VCaP (cell line): ENCODE measurements at regions not wholly inside any gene's neighbourhood (a gene's known extent, or its start where the extent isn't known, plus 50 kb on each side); places are given as distances from the start of the nearest gene placed in this dataset.
"Not testable (repeated sequence)": the region's sequence is repeated elsewhere in the genome, so short reads cannot be mapped to it uniquely, and the experiment has no call there.

Experiments used
- H3K27ac ChIP-seq: fragments of 450-650 bp; 2 replicates; pipeline ENCODE4 v1.5.1; 2017
- CTCF ChIP-seq: fragments of 450-650 bp; conservative IDR thresholded peaks from 2 replicates; pipeline ENCODE4 v1.5.1; 2017; ENCODE audit warnings: mild to moderate bottlenecking, moderate library complexity

GRCh38 chr7:94313926-94314325 lies 80.8 kb upstream of the COL1A2 start:
- no peak for TF ChIP-seq CTCF
- no peak overlapping the region for H3K27ac ChIP-seq

GRCh38 chr7:94314413-94315410 lies 80.0 kb upstream of the COL1A2 start:
- no peak for TF ChIP-seq CTCF
- H3K27ac ChIP-seq, result no peak overlapping the region

DNA sequence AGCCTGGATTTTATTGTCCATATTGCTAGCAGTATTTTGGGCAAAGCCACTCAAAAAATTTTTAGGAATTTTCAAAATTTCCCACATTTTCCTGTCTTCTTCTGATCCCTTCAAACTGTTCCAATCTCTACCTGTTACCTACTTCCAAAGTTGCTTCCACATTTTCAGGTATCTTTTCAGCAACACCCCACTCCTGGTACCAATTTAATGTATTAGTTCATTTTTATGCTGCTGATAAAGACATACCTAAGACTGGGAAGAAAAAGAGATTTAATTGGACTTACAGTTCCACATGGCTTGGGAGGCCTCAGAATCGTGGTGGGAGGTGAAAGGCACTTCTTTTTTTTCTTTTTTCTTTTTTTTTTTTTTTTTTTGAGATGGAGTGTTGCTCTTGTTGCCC lies 73.6 kb upstream of the COL1A2 start:
- H3K27ac ChIP-seq, result not testable (repeated sequence)

- TF ChIP-seq CTCF, result no peak
These were observed 70.9 kb upstream of the COL1A2 start for GRCh38 chr7:94323844-94324243.

DNA sequence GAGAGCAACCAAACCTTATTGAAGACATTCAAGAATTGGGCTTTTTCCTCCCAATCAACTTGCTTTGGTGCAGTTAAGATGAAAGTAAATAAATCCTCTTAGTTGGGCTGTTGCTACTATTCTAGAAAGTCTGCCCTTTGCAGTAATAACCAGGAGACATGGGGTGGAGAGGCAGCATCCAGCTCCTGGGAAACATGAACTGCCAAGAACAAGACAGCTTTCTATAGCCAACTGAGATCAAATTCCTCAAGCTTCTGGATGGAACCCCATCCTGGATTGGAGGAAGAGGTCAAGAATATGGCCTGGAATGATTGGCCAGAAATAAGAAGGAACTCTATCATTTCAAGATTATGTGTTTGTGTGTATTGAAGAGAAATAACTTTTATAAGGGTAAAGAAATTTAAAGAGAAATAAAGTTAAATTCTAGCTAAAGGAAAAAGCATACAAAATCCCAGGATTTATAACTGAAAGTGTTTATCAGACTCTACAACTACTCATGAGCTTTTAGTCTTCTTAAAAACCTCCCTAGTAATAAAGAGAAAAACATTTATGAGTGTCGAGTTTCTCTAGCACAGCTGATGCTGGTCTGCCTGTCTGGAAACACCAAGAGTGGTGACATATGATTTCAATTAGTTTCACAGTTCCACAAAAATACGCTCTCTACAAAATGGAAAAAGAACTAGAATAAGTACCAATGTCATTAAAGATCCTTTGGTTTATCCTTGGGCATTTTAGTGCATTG lies 70.1 kb upstream of the COL1A2 start:
- no peak for TF ChIP-seq CTCF
- H3K27ac ChIP-seq, result no peak overlapping the region

More at GRCh38 chr7:94323844-94324243, 70.9 kb upstream of the COL1A2 start:
- H3K27ac ChIP-seq, result no peak overlapping the region

DNA sequence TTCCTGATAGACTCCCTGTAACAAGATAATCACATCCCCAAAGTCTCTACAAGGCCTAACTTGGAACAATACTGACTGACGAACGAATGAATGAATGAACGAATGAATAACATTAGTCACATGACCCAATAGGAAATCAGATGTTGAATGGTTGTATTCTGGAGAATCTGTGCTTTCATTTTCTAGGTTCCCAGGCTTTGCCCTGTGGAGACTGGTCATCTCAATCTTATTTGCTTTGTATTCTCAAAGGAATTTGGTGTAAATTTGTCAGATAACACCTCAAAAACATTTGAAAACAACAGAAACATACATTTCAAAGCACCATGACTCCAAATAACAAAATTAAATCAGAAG lies 69.6 kb upstream of the COL1A2 start:
- TF ChIP-seq CTCF, result no peak
- no peak overlapping the region for H3K27ac ChIP-seq

DNA sequence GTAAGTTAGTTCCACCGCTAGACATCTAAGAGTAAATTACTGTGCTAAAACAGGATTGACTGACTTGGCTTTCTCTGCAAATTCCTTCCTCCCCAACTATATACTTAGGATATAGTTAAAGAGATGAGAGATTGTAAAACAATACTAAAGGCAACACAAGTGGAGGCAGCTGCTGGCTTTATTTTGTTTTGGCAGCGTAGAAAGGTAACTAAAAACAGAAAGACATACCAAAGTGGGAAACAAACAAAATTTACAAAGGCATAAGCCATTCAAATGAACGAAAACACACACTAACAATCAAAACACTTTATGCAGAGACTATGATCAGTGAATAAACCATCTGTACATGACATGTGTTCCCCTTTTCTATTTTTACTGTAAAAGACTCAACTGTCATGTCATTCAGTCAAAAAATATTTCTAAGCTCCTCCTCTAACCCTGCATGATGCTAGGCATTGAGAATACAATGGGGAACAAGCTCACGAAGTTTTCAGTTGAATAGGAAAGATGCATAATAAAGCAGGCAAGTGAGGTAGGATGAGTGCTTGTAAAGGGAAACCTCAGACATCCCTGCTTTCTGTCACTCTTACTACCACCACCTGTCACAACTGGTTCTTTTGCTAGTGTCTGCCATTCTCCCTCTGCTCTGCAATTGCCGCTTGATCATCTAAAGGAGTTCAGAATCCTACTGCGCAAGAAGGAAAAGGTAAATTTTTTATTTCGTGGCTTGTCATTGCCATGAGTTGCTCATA lies 64.2 kb upstream of the COL1A2 start:
- no peak overlapping the region for H3K27ac ChIP-seq
- no peak for TF ChIP-seq CTCF
